ENCODE measurements at regions not wholly inside any gene's neighbourhood (a gene's known extent, or its start where the extent isn't known, plus 50 kb on each side); places are given as distances from the start of the nearest gene placed in this dataset.

DNA sequence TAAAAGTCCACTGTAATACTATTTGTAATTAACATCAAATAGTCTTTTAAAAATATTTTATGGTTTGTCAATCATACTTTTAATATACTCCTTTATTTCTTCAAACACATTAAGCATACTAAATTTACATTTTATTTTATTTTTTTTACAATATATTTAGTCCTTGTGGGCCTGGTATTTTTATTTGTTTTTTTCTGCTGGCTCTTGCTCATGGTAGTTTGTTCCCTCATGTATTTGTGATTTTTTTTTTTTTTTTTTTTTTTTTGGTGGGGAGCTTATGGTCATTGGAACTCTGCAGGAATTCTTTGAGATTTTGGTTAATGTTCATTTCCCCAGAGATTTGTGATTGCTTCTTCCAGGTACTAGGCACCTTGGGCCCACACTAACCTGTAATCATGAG, 185.5 kb downstream of the PDGFRA start:
- TF ChIP-seq ZC3H10 (CRISPR knock-in tag; IDR thresholded peaks at IDR 0.05) (no peak), CSDC2 (CRISPR knock-in tag; IDR thresholded peaks at IDR 0.05) (no peak), TCF4 (CRISPR knock-in tag; IDR thresholded peaks at IDR 0.05; ENCODE audit: borderline replicate concordance) (no peak), ZNF8 (CRISPR knock-in tag; IDR thresholded peaks at IDR 0.05) (no peak), RARB (CRISPR knock-in tag; IDR thresholded peaks at IDR 0.05) (no peak), CSRNP3 (CRISPR knock-in tag; IDR thresholded peaks at IDR 0.05) (no peak), POU6F1 (CRISPR knock-in tag; IDR thresholded peaks at IDR 0.05; ENCODE audit: borderline replicate concordance, low read depth) (no peak), ARNTL (CRISPR knock-in tag; IDR thresholded peaks at IDR 0.05; ENCODE audit: borderline replicate concordance, low read depth) (no peak), ZNF70 (CRISPR knock-in tag; IDR thresholded peaks at IDR 0.05) (no peak), PPARA (CRISPR knock-in tag; IDR thresholded peaks at IDR 0.05; ENCODE audit: borderline replicate concordance) (no peak)
- ATAC-seq, result no peak

DNA sequence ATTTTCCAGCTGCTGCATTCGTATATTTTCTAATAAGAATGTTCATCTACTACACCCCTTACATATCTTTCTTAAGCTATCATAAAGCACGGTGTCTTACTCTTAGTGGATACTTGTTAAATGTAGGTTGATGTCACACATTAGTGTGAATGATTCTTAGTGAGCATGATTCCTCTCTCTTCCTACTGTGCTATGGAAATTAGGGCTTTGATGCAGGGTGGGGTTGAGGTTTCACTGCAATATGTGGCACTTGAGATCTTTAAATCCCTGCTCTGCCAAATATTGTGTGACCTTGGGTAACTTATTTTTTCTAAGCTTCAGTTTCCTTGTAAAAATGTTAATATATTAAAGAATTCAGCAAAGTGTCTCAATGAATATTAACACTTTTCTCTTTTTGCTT, 188.4 kb downstream of the PDGFRA start:
- no peak for TF ChIP-seq CSDC2 (CRISPR knock-in tag; IDR thresholded peaks at IDR 0.05)
- TF ChIP-seq BACH2 (CRISPR knock-in tag; IDR thresholded peaks at IDR 0.05; ENCODE audit: borderline replicate concordance), result no peak
- TF ChIP-seq SNAI2 (CRISPR knock-in tag; IDR thresholded peaks at IDR 0.05), result no peak
- TF ChIP-seq CREB5 (CRISPR knock-in tag; IDR thresholded peaks at IDR 0.05; ENCODE audit: low read depth), result no peak
- no peak for TF ChIP-seq ZNF70 (CRISPR knock-in tag; IDR thresholded peaks at IDR 0.05)
- TF ChIP-seq ZFP3 (CRISPR knock-in tag; IDR thresholded peaks at IDR 0.05), result no peak
- TF ChIP-seq PPARA (CRISPR knock-in tag; IDR thresholded peaks at IDR 0.05; ENCODE audit: borderline replicate concordance), result no peak
- no peak for TF ChIP-seq ZC3H10 (CRISPR knock-in tag; IDR thresholded peaks at IDR 0.05)
- no peak for TF ChIP-seq TCF4 (CRISPR knock-in tag; IDR thresholded peaks at IDR 0.05; ENCODE audit: borderline replicate concordance)
- TF ChIP-seq RARB (CRISPR knock-in tag; IDR thresholded peaks at IDR 0.05), result no peak
- no peak for TF ChIP-seq ZFP30 (CRISPR knock-in tag; IDR thresholded peaks at IDR 0.05)
- no peak for TF ChIP-seq TOX (CRISPR knock-in tag; IDR thresholded peaks at IDR 0.05; ENCODE audit: borderline replicate concordance)
- no peak for ATAC-seq

DNA sequence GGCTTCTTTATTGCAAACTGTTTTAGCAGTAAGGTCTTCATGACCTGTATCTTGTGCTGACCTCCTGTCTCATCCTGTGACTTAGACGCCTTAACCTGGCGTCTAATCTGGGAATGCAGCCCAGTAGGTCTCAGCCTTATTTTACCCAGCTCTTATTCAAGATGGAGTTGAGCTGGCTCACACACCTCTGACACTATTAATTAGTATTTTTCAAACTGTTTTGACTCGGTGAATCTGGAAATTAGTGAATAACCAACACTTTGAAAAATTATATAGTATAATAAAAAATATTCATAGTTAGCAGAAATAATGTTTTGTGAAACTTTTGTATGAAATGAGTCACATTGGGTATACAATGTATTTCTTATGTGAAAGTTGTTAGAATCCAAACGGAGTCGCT, 189.4 kb downstream of the PDGFRA start:
- no peak for ATAC-seq
- TF ChIP-seq ISL1 (CRISPR knock-in tag; IDR thresholded peaks at IDR 0.05), result no peak
- no peak for TF ChIP-seq TOX (CRISPR knock-in tag; IDR thresholded peaks at IDR 0.05; ENCODE audit: borderline replicate concordance)
- no peak for TF ChIP-seq POU6F1 (CRISPR knock-in tag; IDR thresholded peaks at IDR 0.05; ENCODE audit: borderline replicate concordance, low read depth)
- TF ChIP-seq ZFP30 (CRISPR knock-in tag; IDR thresholded peaks at IDR 0.05), result no peak
- no peak for TF ChIP-seq PATZ1 (CRISPR knock-in tag; IDR thresholded peaks at IDR 0.05; ENCODE audit: borderline replicate concordance)
- no peak for TF ChIP-seq ZFP3 (CRISPR knock-in tag; IDR thresholded peaks at IDR 0.05)
- TF ChIP-seq ZNF8 (CRISPR knock-in tag; IDR thresholded peaks at IDR 0.05), result no peak
- no peak for TF ChIP-seq GLIS3 (CRISPR knock-in tag; IDR thresholded peaks at IDR 0.05)
- TF ChIP-seq CREB5 (CRISPR knock-in tag; IDR thresholded peaks at IDR 0.05; ENCODE audit: low read depth), result no peak
- no peak for TF ChIP-seq TCF4 (CRISPR knock-in tag; IDR thresholded peaks at IDR 0.05; ENCODE audit: borderline replicate concordance)
- TF ChIP-seq PPARA (CRISPR knock-in tag; IDR thresholded peaks at IDR 0.05; ENCODE audit: borderline replicate concordance), result no peak
- no peak for TF ChIP-seq ZC3H10 (CRISPR knock-in tag; IDR thresholded peaks at IDR 0.05)
- no peak for TF ChIP-seq ARNTL (CRISPR knock-in tag; IDR thresholded peaks at IDR 0.05; ENCODE audit: borderline replicate concordance, low read depth)
- TF ChIP-seq TSHZ2 (CRISPR knock-in tag; IDR thresholded peaks at IDR 0.05), result no peak

Data from SK-N-SH treated with all-trans-retinoic acid at 6 μM for 48 hours (cell line).